ENCODE measurements at regions not wholly inside any gene's neighbourhood (a gene's known extent, or its start where the extent isn't known, plus 50 kb on each side); places are given as distances from the start of the nearest gene placed in this dataset.

GRCh38 chr10:3959370-3960325 is 174.6 kb upstream of the KLF6 start:
- TF ChIP-seq POLR2AphosphoS5 (IDR thresholded peaks at IDR 0.05; ENCODE audit: insufficient read depth, low read depth, low read length) (no peak), POLR2A (IDR thresholded peaks at IDR 0.05; ENCODE audit: low read depth, low read length) (no peak), MAX (IDR thresholded peaks at IDR 0.05; ENCODE audit: insufficient read depth, insufficient read length) (no peak), JUN (IDR thresholded peaks at IDR 0.05; ENCODE audit: borderline replicate concordance, insufficient read depth, insufficient read length, low read depth) (no peak), EZH2 (IDR thresholded peaks at IDR 0.05; ENCODE audit: borderline replicate concordance, low read depth, low read length, severe bottlenecking) (no peak)
- TF ChIP-seq, protein P1, sequence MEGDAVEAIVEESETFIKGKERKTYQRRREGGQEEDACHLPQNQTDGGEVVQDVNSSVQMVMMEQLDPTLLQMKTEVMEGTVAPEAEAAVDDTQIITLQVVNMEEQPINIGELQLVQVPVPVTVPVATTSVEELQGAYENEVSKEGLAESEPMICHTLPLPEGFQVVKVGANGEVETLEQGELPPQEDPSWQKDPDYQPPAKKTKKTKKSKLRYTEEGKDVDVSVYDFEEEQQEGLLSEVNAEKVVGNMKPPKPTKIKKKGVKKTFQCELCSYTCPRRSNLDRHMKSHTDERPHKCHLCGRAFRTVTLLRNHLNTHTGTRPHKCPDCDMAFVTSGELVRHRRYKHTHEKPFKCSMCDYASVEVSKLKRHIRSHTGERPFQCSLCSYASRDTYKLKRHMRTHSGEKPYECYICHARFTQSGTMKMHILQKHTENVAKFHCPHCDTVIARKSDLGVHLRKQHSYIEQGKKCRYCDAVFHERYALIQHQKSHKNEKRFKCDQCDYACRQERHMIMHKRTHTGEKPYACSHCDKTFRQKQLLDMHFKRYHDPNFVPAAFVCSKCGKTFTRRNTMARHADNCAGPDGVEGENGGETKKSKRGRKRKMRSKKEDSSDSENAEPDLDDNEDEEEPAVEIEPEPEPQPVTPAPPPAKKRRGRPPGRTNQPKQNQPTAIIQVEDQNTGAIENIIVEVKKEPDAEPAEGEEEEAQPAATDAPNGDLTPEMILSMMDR (IDR thresholded peaks at IDR 0.05; ENCODE audit: extremely low read depth in 1 of 2, insufficient read depth in 1 of 2, low read depth in 1 of 2, low read length in 2 of 2), result no peak
